KMS-11 (cell line): ENCODE measurements at regions not wholly inside any gene's neighbourhood (a gene's known extent, or its start where the extent isn't known, plus 50 kb on each side); places are given as distances from the start of the nearest gene placed in this dataset.

Experiments
- H2AFZ ChIP-seq: fragments of 200-600 bp; sonication (generic); 2 replicates; pipeline ENCODE4 v1.6.1; 2016; ENCODE audit warnings: antibody characterized with exemption, mixed run types, low read depth
- H3K27ac ChIP-seq: fragments of 200-600 bp; sonication (generic); 2 replicates; pipeline ENCODE4 v1.6.1; 2016; ENCODE audit warnings: mild to moderate bottlenecking, mixed run types
- H3K27me3 ChIP-seq: fragments of 200-600 bp; sonication (generic); 2 replicates; pipeline ENCODE4 v1.6.1; 2017; ENCODE audit warnings: mild to moderate bottlenecking, low read depth, mixed run types, moderate library complexity; ENCODE audit not compliant: insufficient read depth
- H3K36me3 ChIP-seq: fragments of 200-600 bp; sonication (generic); 2 replicates; pipeline ENCODE4 v1.6.1; 2017; ENCODE audit warnings: mild to moderate bottlenecking, mixed run types; ENCODE audit not compliant: insufficient read depth
- H3K4me1 ChIP-seq: fragments of 200-600 bp; sonication (generic); 2 replicates; pipeline ENCODE4 v1.6.1; 2016; ENCODE audit warnings: mild to moderate bottlenecking, low read depth, mixed run types; ENCODE audit not compliant: poor library complexity, severe bottlenecking
- H3K4me2 ChIP-seq: fragments of 200-600 bp; sonication (generic); 2 replicates; pipeline ENCODE4 v1.7.0; 2016; ENCODE audit warnings: mild to moderate bottlenecking, mixed run types
- H3K4me3 ChIP-seq: fragments of 200-600 bp; sonication (generic); IDR thresholded peaks from 2 replicates; pipeline ENCODE4 v1.6.1; 2017; ENCODE audit warnings: low read depth, low read length, mixed read lengths; ENCODE audit not compliant: insufficient read depth
- H3K79me2 ChIP-seq: fragments of 200-600 bp; sonication (generic); 2 replicates; pipeline ENCODE4 v1.6.1; 2016; ENCODE audit warnings: low read depth, mixed run types; ENCODE audit not compliant: insufficient read depth
- H3K9ac ChIP-seq: fragments of 200-600 bp; sonication (generic); 2 replicates; pipeline ENCODE4 v1.6.1; 2016; ENCODE audit warnings: mild to moderate bottlenecking, mixed run types
- H4K20me1 ChIP-seq: fragments of 200-600 bp; sonication (generic); 2 replicates; pipeline ENCODE4 v1.6.1; 2016; ENCODE audit warnings: mild to moderate bottlenecking, mixed run types; ENCODE audit not compliant: insufficient read depth
- TF ChIP-seq, protein P1 (sequence below): fragments of 200-600 bp; sonication (generic); conservative IDR thresholded peaks from 2 replicates; pipeline ENCODE4 v1.6.1; 2017; ENCODE audit warnings: low read depth, mild to moderate bottlenecking, antibody characterized with exemption, low read length, moderate library complexity, mixed read lengths

DNA sequence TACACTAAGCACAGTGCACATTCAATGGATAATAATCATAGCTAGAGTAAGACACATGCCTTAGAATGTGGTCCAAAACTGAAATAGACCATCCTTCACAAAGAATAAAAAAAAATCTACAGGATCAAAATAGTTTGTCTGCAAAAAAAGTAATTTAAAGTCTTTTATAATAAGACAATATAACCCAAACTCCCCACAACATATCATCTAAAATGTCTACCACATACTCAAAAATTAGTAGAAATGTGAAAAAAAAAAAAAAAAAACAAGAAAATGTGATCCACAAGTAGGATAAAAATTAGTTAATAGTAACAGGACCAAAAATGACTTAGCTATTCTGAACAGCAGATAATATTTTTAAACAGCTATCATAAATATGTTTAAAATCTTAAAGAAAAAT is 557.2 kb upstream of the ARID1B start:
- Histone ChIP-seq H4K20me1 (no peaks in the 10 kb centered on the region), H3K4me3 (no peak overlapping the region), H2AFZ (no peak overlapping the region), H3K27me3 (no peaks in the 10 kb centered on the region), H3K9ac (no peak overlapping the region), H3K4me1 (no peaks in the 10 kb centered on the region), H3K79me2 (no peaks in the 10 kb centered on the region), H3K36me3 (no peaks in the 10 kb centered on the region), H3K27ac (no peak overlapping the region), H3K4me2 (no peak overlapping the region)
- TF ChIP-seq, protein P1, sequence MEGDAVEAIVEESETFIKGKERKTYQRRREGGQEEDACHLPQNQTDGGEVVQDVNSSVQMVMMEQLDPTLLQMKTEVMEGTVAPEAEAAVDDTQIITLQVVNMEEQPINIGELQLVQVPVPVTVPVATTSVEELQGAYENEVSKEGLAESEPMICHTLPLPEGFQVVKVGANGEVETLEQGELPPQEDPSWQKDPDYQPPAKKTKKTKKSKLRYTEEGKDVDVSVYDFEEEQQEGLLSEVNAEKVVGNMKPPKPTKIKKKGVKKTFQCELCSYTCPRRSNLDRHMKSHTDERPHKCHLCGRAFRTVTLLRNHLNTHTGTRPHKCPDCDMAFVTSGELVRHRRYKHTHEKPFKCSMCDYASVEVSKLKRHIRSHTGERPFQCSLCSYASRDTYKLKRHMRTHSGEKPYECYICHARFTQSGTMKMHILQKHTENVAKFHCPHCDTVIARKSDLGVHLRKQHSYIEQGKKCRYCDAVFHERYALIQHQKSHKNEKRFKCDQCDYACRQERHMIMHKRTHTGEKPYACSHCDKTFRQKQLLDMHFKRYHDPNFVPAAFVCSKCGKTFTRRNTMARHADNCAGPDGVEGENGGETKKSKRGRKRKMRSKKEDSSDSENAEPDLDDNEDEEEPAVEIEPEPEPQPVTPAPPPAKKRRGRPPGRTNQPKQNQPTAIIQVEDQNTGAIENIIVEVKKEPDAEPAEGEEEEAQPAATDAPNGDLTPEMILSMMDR, result no peak

DNA sequence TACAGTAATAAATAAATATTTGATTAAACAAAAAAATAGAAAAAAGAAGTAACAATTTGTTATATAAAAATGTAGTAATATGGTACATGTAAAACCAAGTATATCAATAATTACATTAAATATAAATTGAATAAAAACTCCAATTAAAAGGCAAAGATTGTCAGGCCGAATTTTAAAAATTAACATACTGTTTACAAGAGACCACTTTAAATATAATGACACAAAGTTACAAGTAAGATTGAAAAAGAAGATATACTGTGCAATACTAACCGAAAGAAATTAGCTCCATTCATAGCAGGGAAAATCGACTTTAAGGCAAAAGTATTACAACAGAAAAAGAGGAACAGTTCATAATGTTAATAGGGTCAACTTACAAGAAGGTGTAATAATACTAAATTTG is 571.5 kb upstream of the ARID1B start:
- no peak overlapping the region for H3K4me3 ChIP-seq
- no peak overlapping the region for H3K9ac ChIP-seq
- TF ChIP-seq, protein P1, result no peak
- no peaks in the 10 kb centered on the region for H3K79me2 ChIP-seq
- no peak overlapping the region for H3K4me2 ChIP-seq
- H2AFZ ChIP-seq, result no peak overlapping the region
- H3K36me3 ChIP-seq, result no peaks in the 10 kb centered on the region
- no peaks in the 10 kb centered on the region for H3K4me1 ChIP-seq
- H3K27ac ChIP-seq, result no peak overlapping the region
- no peaks in the 10 kb centered on the region for H3K27me3 ChIP-seq
- H4K20me1 ChIP-seq, result no peaks in the 10 kb centered on the region

DNA sequence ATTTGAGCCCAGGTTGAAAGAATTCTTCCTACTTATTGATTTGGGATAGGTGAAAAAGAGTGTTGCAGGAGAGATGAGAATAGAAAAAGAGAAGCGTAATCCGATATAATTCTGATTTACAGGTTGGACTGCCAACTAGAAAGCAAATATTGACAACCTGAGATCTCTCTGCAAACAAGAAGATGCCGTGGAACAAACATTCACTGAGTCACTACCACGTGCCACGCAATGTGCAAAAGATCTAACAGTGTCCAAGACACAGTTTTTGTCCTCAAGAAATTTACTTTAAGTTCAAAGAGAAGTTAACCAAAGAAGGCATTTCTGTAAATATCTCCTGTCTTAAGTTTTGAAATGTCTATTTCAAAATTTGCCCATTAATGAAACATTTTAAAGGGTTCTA is 578.0 kb upstream of the ARID1B start:
- no peaks in the 10 kb centered on the region for H3K79me2 ChIP-seq
- no peaks in the 10 kb centered on the region for H3K27me3 ChIP-seq
- H4K20me1 ChIP-seq, result no peaks in the 10 kb centered on the region
- no peaks in the 10 kb centered on the region for H3K36me3 ChIP-seq
- no peaks in the 10 kb centered on the region for H3K4me1 ChIP-seq
- H3K4me3 ChIP-seq, result no peak overlapping the region
- TF ChIP-seq, protein P1, result no peak
- no peak overlapping the region for H3K9ac ChIP-seq
- H3K27ac ChIP-seq, result no peak overlapping the region
- no peak overlapping the region for H2AFZ ChIP-seq
- H3K4me2 ChIP-seq, result no peak overlapping the region

DNA sequence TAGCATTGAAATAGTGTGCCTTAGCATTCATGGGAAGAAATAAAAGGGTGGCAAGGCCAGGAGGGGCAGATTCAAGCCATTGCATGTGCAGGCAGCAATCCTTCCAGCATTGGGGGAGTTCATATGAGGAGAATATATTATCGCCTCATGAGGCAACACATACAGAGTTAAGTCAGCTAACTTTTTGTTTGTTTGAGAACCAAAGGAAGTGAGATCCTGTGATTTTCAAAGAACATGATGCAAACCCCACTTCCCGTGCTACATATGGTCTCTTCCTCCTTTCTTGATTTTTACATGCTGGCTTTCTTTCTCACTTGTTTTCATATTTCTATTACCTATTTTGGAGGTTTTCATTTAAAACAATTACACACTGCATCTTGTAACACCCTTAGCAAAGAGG is 579.7 kb upstream of the ARID1B start:
- TF ChIP-seq, protein P1, result no peak
- Histone ChIP-seq H3K27ac (no peak overlapping the region), H3K9ac (no peak overlapping the region), H3K4me2 (no peak overlapping the region), H3K36me3 (no peaks in the 10 kb centered on the region), H3K4me1 (no peaks in the 10 kb centered on the region), H2AFZ (no peak overlapping the region), H3K27me3 (no peaks in the 10 kb centered on the region), H3K4me3 (no peak overlapping the region), H3K79me2 (no peaks in the 10 kb centered on the region), H4K20me1 (no peaks in the 10 kb centered on the region)

DNA sequence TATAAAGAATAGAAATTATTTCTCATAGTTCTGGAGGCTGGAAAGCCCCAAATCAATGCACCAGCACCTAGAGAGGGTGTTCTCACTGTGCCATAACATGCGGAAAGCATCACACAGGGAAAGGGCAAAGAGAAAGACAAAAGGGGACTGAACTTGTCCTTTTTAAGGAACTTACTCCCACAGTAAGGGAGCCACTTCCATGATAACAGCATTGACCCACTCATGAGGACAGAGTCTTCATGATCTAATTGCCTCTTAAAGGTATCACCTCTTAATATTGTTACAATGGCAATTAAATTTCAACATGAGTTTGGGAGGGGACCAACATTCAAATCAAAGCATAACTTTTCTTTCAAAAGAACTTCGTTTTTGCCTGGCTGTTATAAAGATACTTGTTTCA is 582.2 kb upstream of the ARID1B start:
- Histone ChIP-seq H4K20me1 (no peaks in the 10 kb centered on the region), H3K4me2 (no peak overlapping the region), H3K4me1 (no peaks in the 10 kb centered on the region), H3K27me3 (no peaks in the 10 kb centered on the region), H3K79me2 (no peaks in the 10 kb centered on the region), H3K4me3 (no peak overlapping the region), H3K36me3 (no peaks in the 10 kb centered on the region), H3K9ac (no peak overlapping the region), H3K27ac (no peak overlapping the region), H2AFZ (no peak overlapping the region)
- TF ChIP-seq, protein P1, result no peak
